Activated naive CD4-positive, alpha-beta T cell treated with Interleukin-2 at 50 U/mL for 16 hours (primary cell): ENCODE measurements at regions not wholly inside any gene's neighbourhood (a gene's known extent, or its start where the extent isn't known, plus 50 kb on each side); places are given as distances from the start of the nearest gene placed in this dataset.

Experiments
- DNase-seq: peaks from one replicate; pipeline ENCODE4 v3.0.0-alpha.2; 2020

DNA sequence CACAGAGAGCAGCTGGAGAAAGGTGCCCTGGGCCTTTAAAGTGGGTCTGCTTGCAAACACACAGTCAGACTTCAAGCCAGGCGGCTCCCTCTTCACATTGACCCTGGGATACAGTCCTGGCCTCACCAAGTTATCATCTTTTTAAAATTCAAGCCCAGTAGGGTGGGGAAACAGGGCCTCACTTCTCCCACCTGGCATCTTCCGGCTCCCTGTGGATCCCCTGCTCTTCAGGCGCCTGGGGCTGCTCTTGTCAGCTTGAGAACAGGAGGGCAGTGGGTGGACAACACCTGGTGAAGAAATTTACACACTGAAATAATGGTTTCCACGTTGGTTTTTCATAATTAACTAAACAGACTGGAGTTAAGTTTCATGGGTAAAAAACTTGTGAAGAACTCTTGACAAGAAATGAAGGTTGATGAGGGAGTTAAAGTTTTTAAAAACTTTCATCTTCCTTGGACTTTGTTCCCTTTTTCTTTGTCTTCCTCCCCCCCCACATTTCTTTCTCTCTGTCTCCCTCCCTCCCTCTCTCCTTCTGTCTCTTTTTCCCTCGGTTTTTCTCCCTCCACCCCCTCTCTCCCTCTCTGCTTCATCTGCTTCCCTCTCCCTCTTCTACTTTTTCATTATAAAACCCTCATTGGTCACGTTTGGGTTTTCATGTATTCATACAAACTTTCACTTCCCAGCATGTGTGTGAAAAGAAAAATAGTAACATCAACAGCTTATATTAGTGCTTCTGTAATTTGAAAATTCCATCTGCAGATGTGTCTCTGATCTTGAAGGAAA, 219.6 kb downstream of the DMRT2 start:
- DNase-seq = no peak

- no peak for DNase-seq
Observed at GRCh38 chr9:1271367-1271766, 221.2 kb downstream of the DMRT2 start.

DNA sequence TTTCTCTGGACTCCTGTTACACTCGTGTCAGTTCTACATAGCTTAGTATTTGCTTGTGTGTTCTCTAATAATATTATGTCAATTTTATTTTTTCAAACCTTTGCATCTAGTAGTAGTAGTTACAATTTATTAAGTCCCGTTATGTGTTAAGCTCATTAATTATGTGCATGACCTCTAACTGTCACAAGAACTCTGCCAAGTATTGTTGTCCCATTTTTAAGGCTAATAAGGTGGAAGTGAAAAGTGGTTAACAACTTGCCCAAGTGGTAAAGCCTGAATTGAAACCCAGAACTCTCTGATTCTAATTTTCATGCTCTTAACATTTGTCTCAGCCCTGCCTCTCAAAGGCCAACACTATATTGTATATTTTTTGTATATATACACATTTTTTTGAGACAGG, 221.6 kb downstream of the DMRT2 start:
- DNase-seq = no peak

GRCh38 chr9:1272488-1272887, 222.3 kb downstream of the DMRT2 start:
- no peak for DNase-seq

DNA sequence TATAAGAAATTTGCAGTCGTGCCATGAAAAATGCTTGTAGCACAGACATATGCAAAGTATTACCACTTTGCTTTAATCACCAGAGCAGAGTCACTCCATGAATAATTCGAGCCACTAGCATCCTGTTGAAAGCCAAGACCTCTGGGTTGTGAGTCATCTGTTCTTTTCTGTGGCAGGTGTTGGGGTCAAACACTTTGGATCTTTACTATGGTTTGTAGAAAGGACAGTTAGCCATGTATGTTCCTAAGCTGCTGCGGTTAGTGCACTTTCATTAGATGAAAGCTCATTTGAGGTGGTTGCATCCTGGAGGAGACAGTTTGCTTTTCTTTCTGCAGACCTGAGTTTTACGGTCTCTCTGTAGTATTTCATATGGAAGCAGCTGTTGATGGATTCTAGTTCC, 223.7 kb downstream of the DMRT2 start:
- no peak for DNase-seq

GRCh38 chr9:1274334-1274733, 224.2 kb downstream of the DMRT2 start:
- DNase-seq = no peak

DNA sequence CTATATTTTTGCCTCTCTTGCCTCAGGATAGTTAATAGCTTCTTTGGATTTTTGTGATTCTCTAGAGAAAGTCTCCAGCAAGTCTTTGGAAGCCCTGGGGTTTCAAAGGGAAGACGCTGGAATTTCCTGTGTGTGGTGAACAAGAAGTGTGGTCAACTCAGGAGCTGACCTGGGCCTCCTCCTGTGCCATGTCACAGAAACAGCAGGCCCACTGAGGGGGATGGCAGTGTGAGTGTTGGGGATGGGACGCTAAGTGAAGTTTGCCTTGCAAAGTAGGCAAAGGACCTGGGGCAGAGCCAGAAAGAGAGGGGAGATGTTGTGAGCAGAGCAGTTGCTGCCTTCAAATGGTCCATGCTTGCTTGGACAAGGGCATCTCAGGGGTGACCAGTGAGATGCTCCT, 226.3 kb downstream of the DMRT2 start:
- no peak for DNase-seq

DNA sequence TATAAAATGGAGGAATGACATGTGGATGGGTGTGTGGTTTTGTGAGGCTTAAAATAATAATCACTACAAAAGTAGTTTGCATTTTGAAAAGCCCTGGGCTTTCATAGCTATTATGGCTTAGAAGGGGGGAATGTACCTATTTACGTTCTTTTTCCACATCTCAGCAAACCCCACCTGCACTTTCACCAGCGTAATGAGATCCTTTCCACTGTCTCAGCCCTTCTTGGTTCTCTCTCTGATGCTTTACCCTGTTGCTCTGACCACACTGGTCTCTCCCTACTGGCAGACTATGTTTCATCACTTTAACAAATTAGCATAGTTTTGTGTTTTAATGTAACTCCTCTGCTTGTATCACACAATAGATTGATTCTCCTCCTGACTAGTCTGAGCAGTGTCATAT, 234.6 kb downstream of the DMRT2 start:
- no peak for DNase-seq

- no peak for DNase-seq
Observed at GRCh38 chr9:1285526-1285925, 235.4 kb downstream of the DMRT2 start.

DNA sequence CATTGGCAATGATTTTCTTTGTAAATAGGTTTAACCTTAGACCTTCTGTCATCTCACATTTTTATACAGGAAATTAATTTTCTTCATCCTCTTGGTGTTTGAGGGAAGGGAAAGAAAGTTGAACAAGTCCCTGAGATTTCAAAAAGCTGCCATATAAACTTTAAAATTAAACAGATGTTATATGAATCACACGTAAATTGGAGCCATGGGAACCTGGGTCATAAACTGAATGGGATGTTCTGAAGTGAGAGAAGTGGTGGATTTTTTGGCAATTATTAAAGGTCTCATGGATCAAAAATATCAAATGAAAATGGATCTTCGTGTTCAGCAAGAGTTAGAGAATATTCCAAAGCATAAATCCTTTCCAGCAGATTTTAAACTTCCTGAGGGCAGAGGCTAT, 242.2 kb downstream of the DMRT2 start:
- no peak for DNase-seq

DNA sequence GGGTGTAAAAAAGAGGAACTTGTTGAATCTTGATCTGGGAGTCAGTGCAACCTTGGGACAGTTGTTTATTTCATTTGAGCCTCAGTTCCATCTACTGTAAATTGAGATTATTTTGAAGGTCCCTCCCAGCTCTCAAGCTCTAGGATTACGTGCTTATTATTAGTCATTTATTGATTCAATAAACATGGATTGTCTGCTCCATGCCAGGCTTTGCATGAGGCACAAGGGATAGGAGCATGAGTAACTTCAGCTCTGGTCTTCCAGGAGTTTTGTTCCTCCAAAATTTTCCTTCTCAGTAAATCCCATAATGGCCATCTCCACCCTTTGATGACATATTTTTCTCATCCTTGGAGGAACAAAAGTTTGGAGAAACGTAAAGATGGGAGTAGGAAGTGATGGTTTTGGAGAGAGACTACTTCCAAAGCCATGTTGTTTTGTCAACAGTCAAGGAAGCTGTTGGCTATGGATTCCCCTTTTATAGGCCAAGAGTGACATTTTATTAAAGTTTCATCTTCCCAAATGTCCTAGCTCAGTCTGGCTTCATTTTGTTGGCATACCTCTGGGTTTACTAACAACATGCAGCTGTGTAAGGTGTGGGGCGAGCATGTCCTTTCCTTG, 244.6 kb downstream of the DMRT2 start:
- DNase-seq = no peak

- DNase-seq = no peak
Observed at GRCh38 chr9:1296331-1296730, 246.2 kb downstream of the DMRT2 start.

GRCh38 chr9:1298046-1298445, 247.9 kb downstream of the DMRT2 start:
- DNase-seq = no peak

DNA sequence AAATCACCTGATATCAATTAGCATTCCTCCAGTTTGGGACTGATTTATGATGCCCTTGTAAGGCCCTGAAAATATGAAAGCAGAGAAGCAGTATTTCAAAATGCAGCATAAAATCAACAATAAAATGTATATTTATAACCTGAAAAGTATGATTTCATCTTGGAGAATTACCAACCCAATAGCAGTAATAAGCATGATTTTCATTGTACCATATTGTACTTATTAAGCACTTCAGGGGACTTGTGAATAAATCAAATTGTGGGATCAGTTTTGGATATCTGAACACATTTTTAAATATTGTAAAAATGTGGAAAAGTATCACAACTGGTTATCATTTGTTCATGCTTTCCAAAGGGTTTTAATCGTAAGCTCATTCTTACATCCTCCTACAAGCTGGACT, 250.8 kb downstream of the DMRT2 start:
- no peak for DNase-seq

DNA sequence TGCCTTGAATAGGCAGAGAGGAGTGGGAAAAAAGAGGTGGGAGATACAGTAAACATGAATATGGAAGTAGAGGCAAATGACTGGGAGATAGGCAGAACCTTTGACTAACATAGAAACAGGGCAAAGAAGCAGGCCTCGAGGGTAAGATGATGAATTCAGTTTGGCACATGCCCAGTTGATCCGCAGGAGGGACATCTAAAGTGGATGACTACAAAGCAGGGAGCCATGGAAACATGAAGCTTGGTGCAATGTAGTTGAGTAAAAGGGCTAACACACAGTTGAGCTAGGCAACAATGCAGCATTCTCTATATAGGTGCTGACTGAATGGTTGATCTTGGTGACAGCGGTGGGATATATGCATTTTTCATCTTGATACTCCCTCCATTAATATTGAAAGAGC, 253.8 kb downstream of the DMRT2 start:
- no peak for DNase-seq

DNA sequence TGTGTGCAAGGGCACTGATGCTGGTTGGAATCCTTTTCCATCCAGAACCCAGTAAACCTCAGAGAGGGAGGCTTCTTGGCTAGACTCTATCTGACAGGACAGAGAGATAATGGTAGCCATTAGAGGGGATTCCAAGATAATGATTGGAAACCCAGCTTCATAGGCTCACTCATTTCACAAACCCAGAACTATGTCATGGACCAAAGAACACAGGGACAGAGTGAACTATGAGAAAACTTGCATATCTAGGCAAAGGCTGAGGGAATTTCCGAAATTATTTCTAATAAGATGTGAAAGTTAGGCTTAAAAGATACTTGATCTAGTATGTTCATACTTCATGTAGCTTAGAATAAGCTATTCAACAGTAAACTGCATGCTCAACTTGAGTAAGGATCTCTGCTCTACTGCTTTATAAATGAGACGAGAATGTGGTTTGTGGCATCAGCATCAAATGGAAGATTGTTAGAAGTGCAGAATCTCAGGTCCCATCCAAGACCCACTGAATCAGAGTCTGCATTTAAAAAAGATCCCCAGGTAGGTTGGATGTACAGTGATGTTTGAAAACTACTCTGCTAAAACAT, 261.4 kb downstream of the DMRT2 start:
- no peak for DNase-seq

DNA sequence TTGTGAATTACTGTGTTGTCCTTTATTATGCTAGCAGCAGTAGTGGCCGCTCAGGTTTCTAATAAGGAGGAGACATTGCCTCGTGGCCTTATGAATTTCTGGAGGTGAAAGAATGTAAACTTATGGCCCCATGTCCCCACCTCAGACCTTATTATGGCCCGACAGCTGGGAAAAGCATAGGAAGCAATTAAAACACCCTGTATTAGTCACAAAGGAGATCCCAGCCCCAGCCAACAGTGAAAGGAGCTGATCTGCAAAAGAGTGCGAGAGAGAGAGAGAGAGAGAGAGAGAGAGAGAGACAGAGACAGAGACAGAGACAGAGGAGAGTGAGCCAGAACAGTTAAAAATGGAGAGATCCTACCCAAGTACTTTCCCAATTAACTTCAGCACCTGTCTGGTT, 269.3 kb downstream of the DMRT2 start:
- no peak for DNase-seq

DNA sequence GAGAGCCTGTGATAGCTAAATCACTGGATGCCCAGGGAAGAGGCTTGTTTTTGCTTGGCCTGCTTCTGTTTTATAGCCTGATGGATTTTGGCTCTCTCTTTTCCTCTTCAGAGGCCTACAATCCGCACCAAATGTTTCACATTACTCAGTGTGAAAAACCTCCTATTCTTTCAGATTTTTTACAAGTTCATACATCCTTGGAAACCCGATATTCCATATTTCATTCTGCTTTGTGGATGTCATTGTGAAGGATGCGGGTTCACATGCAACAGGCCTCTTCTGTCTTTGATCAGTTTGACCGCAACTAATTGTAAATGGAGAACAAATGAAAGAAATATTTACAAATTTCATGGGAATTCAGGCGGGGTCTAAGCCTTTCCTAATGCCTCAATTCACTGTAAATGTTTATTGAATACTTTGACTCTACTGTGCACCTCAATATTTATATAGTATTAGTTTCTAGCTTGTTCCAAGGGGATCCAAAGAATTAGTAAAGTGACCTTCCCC, 269.9 kb downstream of the DMRT2 start:
- DNase-seq = no peak

DNA sequence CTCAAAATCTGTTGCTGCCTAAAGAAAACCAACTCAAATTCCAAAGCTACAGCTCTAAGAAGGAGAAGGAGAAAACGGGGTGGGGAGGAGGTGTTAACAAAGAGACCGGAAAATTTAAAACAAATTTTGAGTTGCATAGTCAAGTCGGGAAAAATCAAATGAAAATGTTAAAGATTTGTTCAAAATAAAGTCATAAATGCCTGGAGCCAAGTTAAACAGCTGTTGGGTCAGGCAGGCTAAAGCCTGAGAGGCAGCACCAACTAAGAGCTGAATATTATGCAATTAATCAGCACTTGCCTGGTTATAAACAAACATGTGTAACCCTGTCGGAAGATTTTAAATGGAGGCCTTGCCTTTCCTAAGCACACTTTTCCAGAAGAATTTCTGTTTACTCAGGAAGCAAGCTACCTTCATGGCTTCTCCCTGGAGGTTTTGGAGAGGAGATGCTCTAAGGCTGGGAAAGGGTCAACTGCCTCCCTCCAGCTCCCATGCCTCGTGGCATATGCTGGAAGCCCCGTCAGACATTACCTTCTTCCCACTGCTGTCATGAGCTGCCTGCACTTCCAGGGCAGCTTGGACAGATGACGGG, 270.5 kb downstream of the DMRT2 start:
- DNase-seq = no peak

DNA sequence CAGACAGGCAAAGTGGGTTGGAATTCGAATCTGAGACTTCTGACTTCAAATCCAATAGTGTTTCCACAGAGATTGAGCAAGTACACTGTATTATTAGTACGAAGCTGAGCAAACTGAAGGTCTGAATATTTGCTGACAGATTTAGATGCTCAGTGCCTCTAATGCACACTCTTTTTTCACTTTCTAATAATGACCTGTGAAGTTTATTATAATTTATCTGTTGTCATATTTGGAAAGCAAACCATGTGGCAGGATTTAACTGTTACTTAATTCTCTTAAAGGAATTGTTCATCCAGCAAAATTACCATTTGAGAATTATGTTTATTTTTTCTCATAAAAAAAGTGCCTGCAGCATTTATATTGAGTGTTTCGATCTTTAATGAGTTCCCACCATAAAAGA, 277.3 kb downstream of the DMRT2 start:
- DNase-seq = no peak

GRCh38 chr9:1328341-1328740, 278.2 kb downstream of the DMRT2 start:
- DNase-seq = no peak

GRCh38 chr9:1331546-1332038, 281.4 kb downstream of the DMRT2 start:
- DNase-seq = no peak

- DNase-seq = no peak
Observed at GRCh38 chr9:1332156-1332555, 282.0 kb downstream of the DMRT2 start.

DNA sequence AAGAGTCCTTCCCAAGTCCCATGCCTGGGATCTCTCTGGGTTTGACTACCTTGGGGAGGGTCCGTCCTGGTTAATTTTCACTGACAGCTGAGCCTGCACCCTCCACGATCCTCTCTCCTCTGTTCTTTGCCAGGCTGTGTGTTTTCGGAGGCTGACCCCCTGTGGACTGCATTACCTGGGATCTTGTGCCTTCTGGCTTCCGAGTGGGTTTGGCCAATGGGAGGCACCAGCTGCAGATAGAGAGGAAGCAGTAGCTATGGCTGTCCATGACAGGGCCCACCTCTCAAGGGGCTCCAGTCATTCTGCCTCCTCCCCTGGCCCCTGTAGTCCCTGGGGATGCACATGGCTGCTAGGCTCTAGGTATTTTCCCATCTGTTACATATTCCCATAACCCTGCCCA, 285.0 kb downstream of the DMRT2 start:
- DNase-seq = no peak
